Mesendoderm (in vitro differentiated cells): ENCODE measurements at regions not wholly inside any gene's neighbourhood (a gene's known extent, or its start where the extent isn't known, plus 50 kb on each side); places are given as distances from the start of the nearest gene placed in this dataset.

Experiments
- DNase-seq: peaks from one replicate; pipeline ENCODE4 v3.0.0; 2013
- H2AK5ac ChIP-seq: 2 replicates; pipeline ENCODE4 v1.6.1; 2013; ENCODE audit warnings: low read length, inconsistent platforms
- H2BK120ac ChIP-seq: 2 replicates; pipeline ENCODE4 v1.6.1; 2013; ENCODE audit warnings: low read depth, mild to moderate bottlenecking, low read length, moderate library complexity, mixed read lengths
- H2BK15ac ChIP-seq: replicated peaks from 2 replicates; pipeline ENCODE4 v1.6.1; 2013; ENCODE audit warnings: low read depth, mild to moderate bottlenecking, moderate library complexity
- H2BK5ac ChIP-seq: 2 replicates; pipeline ENCODE4 v1.6.1; 2013; ENCODE audit warnings: low read length, inconsistent platforms
- H3K18ac ChIP-seq: 2 replicates; pipeline ENCODE4 v1.6.1; 2013; ENCODE audit warnings: mild to moderate bottlenecking, low read length, mixed read lengths
- H3K23ac ChIP-seq: one replicate; pipeline ENCODE4 v1.6.1; 2013; ENCODE audit warnings: low read length
- H3K27ac ChIP-seq: 2 replicates; pipeline ENCODE4 v1.5.1; 2013; ENCODE audit warnings: low read depth, mild to moderate bottlenecking, inconsistent platforms, low read length, moderate library complexity
- H3K27me3 ChIP-seq: 2 replicates; pipeline ENCODE4 v1.6.1; 2013; ENCODE audit warnings: low read length, control low read depth, mild to moderate bottlenecking, inconsistent platforms; ENCODE audit not compliant: insufficient read depth, poor library complexity
- H3K36me3 ChIP-seq: 2 replicates; pipeline ENCODE4 v1.6.1; 2013; ENCODE audit warnings: low read length, inconsistent platforms; ENCODE audit not compliant: control insufficient read depth, insufficient read depth
- H3K4ac ChIP-seq: one replicate; pipeline ENCODE4 v1.6.1; 2013; ENCODE audit warnings: low read depth, mild to moderate bottlenecking, low read length, moderate library complexity
- H3K4me1 ChIP-seq: 2 replicates; pipeline ENCODE4 v1.6.1; 2013; ENCODE audit warnings: low read depth, low read length, inconsistent platforms; ENCODE audit not compliant: control insufficient read depth
- H3K4me2 ChIP-seq: 2 replicates; pipeline ENCODE4 v1.6.1; 2013; ENCODE audit warnings: low read length
- H3K4me3 ChIP-seq: 2 replicates; pipeline ENCODE4 v1.5.1; 2013; ENCODE audit warnings: mild to moderate bottlenecking, low read length
- H3K56ac ChIP-seq: one replicate; pipeline ENCODE4 v1.6.1; 2013; ENCODE audit warnings: low read length
- H3K79me1 ChIP-seq: 2 replicates; pipeline ENCODE4 v1.6.1; 2013; ENCODE audit warnings: low read length, inconsistent platforms
- H3K79me2 ChIP-seq: 2 replicates; pipeline ENCODE4 v1.6.1; 2013; ENCODE audit warnings: mild to moderate bottlenecking, low read length; ENCODE audit not compliant: control insufficient read depth, insufficient read depth
- H3K9ac ChIP-seq: 2 replicates; pipeline ENCODE4 v1.6.1; 2013; ENCODE audit warnings: low read length, inconsistent platforms
- H4K5ac ChIP-seq: one replicate; pipeline ENCODE4 v1.6.1; 2013; ENCODE audit warnings: low read length
- H4K8ac ChIP-seq: one replicate; pipeline ENCODE4 v1.6.1; 2013; ENCODE audit warnings: low read depth, mild to moderate bottlenecking, control low read depth, low read length, moderate library complexity
- WGBS: extraction: QIAGEN DNeasy Blood & Tissue Kit; methylation state at CpG from one replicate; pipeline ENCODE4 v1.1.7; 2013; ENCODE audit warnings: low lambda C conversion rate, missing lambda C conversion rate; ENCODE audit not compliant: insufficient coverage; ENCODE audit errors: extremely low coverage; 5-methylcytosine and 5-hydroxymethylcytosine counted together

DNA sequence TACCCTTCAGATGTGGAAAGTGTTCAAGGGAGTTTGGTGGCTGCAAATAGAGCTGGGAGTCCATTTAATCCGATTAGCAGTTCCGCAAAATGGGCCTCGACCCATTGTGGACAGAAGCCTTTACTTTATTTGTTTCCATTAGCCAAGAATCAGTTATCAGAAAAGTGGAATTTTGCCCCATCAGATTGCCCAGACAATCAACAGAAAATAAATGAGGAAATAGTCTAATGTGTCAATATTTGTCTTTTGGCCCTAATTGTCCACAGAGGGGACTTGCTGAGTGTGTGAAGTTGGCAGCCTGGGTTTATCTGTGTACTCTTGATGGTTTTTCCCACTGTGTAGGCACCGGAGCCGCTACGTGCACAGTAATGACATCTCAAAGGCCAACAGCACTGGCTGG, 134.3 kb downstream of the LINC00237 start:
- Histone ChIP-seq H2BK120ac (no peak overlapping the region), H3K4me3 (no peak overlapping the region), H3K4me2 (no peak overlapping the region), H3K4ac (no peak overlapping the region), H3K36me3 (no peaks in the 10 kb centered on the region), H3K27ac (no peak overlapping the region), H3K9ac (no peak overlapping the region), H3K18ac (no peak overlapping the region), H3K56ac (no peak overlapping the region), H3K4me1 (no peaks in the 10 kb centered on the region), H2BK15ac (no peak overlapping the region), H3K23ac (no peak overlapping the region), H3K79me1 (no peaks in the 10 kb centered on the region), H2BK5ac (no peak overlapping the region), H4K5ac (no peak overlapping the region), H2AK5ac (no peak overlapping the region), H3K79me2 (no peaks in the 10 kb centered on the region), H3K27me3 (no peaks in the 10 kb centered on the region), H4K8ac (no peak overlapping the region)
- WGBS = no CpG with 5 or more reads among the region's 6 CpGs
- DNase-seq = no peak

GRCh38 chr20:20970841-20971240, 135.3 kb downstream of the LINC00237 start:
- H3K79me1 ChIP-seq = no peaks in the 10 kb centered on the region
- H3K4me2 ChIP-seq = no peak overlapping the region
- no peak overlapping the region for H3K18ac ChIP-seq
- no peak overlapping the region for H3K4me3 ChIP-seq
- no peaks in the 10 kb centered on the region for H3K4me1 ChIP-seq
- no peak overlapping the region for H2BK15ac ChIP-seq
- DNase-seq = no peak
- H3K9ac ChIP-seq = no peak overlapping the region
- H3K27ac ChIP-seq = no peak overlapping the region
- no peak overlapping the region for H4K8ac ChIP-seq
- H3K23ac ChIP-seq = no peak overlapping the region
- H3K79me2 ChIP-seq = no peaks in the 10 kb centered on the region
- no peaks in the 10 kb centered on the region for H3K27me3 ChIP-seq
- no CpG with 5 or more reads among the region's 3 CpGs for WGBS
- H3K56ac ChIP-seq = no peak overlapping the region
- H2BK120ac ChIP-seq = no peak overlapping the region
- H3K36me3 ChIP-seq = no peaks in the 10 kb centered on the region
- no peak overlapping the region for H2AK5ac ChIP-seq
- H3K4ac ChIP-seq = no peak overlapping the region
- no peak overlapping the region for H2BK5ac ChIP-seq
- H4K5ac ChIP-seq = no peak overlapping the region

DNA sequence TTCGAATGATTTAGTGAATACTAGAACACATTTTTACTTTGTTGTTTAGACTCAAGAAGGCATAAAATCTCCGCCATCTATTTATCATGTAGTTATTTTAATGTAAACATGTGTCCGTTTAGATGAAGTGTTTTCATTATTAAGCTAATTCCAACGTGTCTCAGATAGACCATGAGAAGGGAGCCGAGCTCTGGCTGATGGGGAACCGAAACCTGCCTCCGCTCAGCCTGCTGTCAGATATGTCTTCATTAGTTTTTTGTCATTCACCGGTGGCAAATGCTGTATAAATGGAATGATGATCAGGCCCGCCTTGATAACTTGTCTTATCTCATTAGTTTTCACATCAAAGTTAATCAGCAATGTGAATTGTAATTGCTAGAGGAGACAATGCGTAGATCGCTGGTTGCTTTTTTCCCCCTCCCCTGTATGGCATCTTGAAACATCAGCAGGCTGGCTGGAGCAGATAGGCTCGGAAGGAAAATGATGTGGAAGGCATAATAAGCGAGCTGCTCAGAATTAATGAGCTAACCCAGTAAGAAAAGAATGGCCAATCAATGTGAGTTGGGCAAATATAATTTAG, 136.4 kb downstream of the LINC00237 start:
- Histone ChIP-seq H3K4me2 (no peak overlapping the region), H2AK5ac (no peak overlapping the region), H3K9ac (no peak overlapping the region), H2BK5ac (no peak overlapping the region), H3K27me3 (no peaks in the 10 kb centered on the region), H4K8ac (no peak overlapping the region), H3K18ac (no peak overlapping the region), H3K27ac (no peak overlapping the region), H3K79me1 (no peaks in the 10 kb centered on the region), H3K23ac (no peak overlapping the region), H2BK15ac (no peak overlapping the region), H3K56ac (no peak overlapping the region), H3K4me3 (no peak overlapping the region), H3K4ac (no peak overlapping the region), H3K4me1 (no peaks in the 10 kb centered on the region), H2BK120ac (no peak overlapping the region), H3K79me2 (no peaks in the 10 kb centered on the region), H4K5ac (no peak overlapping the region), H3K36me3 (no peaks in the 10 kb centered on the region)
- no CpG with 5 or more reads among the region's 13 CpGs for WGBS
- no peak for DNase-seq

DNA sequence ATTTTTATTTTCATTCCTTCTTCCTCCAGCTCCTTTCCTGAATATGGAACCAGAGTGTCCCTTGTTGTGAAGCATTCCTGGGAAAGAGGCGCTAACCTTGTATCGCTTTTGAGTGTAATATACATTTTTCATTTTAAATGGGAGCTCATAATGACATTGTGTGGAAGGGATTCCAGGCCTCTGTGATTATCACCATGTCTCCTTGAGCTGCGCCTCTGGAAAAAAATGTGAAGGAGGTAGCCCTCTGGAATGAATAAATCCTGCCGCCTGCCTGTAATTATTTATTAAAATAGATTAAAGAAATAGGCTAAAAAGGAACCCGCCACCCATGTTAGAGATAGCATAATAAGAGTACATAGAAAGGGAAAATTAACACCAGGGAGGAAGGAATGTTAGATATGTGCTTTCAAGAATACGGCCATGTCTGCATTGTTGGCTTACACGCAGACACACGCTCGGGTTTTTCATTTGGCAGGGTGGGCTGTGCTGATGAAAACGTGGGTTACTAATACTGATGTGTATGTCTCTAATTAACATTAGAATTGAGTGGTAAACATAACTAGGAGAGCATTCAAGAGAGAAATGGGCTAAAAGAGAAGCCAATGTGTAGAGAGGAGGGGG, 138.5 kb downstream of the LINC00237 start:
- Histone ChIP-seq H2BK120ac (no peak overlapping the region), H4K5ac (no peak overlapping the region), H3K79me1 (no peaks in the 10 kb centered on the region), H2BK15ac (no peak overlapping the region), H3K9ac (no peak overlapping the region), H3K4ac (no peak overlapping the region), H3K4me2 (no peak overlapping the region), H2AK5ac (no peak overlapping the region), H3K4me1 (no peaks in the 10 kb centered on the region), H3K27ac (no peak overlapping the region), H3K4me3 (no peak overlapping the region), H2BK5ac (no peak overlapping the region), H3K27me3 (no peaks in the 10 kb centered on the region), H3K18ac (no peak overlapping the region), H3K79me2 (no peaks in the 10 kb centered on the region), H4K8ac (no peak overlapping the region), H3K23ac (no peak overlapping the region), H3K56ac (no peak overlapping the region), H3K36me3 (no peaks in the 10 kb centered on the region)
- no peak for DNase-seq
- no CpG with 5 or more reads among the region's 10 CpGs for WGBS

DNA sequence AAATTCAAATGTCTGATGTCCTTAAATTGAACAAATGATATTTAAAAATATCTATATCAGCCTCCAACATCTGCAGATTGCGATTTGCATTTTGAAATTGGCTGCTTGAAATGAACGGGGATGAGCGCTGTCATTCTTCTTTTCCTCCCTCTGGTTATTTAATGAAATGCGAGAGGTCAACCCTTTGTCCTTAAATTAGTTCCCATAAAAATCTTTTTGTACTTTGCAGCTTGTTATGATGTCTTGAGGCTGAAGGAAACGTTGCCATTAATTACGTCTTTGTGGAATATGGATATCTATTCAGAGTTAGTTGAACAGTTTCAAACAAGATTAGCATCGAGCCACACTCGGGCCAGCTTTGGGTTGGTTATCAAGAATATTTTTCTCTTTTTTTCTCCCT, 140.0 kb downstream of the LINC00237 start:
- H4K8ac ChIP-seq = no peak overlapping the region
- H3K18ac ChIP-seq = no peak overlapping the region
- no peak overlapping the region for H3K4ac ChIP-seq
- H4K5ac ChIP-seq = no peak overlapping the region
- no peak overlapping the region for H2BK15ac ChIP-seq
- H3K23ac ChIP-seq = no peak overlapping the region
- H3K27ac ChIP-seq = no peak overlapping the region
- no peaks in the 10 kb centered on the region for H3K36me3 ChIP-seq
- no peaks in the 10 kb centered on the region for H3K79me1 ChIP-seq
- H3K56ac ChIP-seq = no peak overlapping the region
- no peak for DNase-seq
- no peak overlapping the region for H3K9ac ChIP-seq
- H2AK5ac ChIP-seq = no peak overlapping the region
- H3K79me2 ChIP-seq = no peaks in the 10 kb centered on the region
- H3K4me1 ChIP-seq = no peaks in the 10 kb centered on the region
- no peak overlapping the region for H3K4me3 ChIP-seq
- no peak overlapping the region for H3K4me2 ChIP-seq
- H2BK5ac ChIP-seq = no peak overlapping the region
- no peak overlapping the region for H2BK120ac ChIP-seq
- WGBS = no CpG with 5 or more reads among the region's 8 CpGs
- H3K27me3 ChIP-seq = no peaks in the 10 kb centered on the region
